OCI-LY7 (cell line): ENCODE measurements at regions not wholly inside any gene's neighbourhood (a gene's known extent, or its start where the extent isn't known, plus 50 kb on each side); places are given as distances from the start of the nearest gene placed in this dataset.
"Not testable (repeated sequence)": the region's sequence is repeated elsewhere in the genome, so short reads cannot be mapped to it uniquely, and the experiment has no call there.

Source experiments
- BruUV-seq: library from RNA; stranded (reverse); fragments of 400-500 nt; replicated peaks from 2 replicates; lab custom pipeline; 2021; lab: Mats Ljungman, UMichigan
- CTCF ChIA-PET: fragments of 300-600 bp; sonication (Branson Sonifier 250); formaldehyde crosslinking; loops from one replicate; lab custom pipeline; 2022; ENCODE audit warnings: antibody characterized with exemption; ENCODE audit not compliant: unreplicated experiment; lab: Charles Lee
- POLR2A ChIA-PET: fragments of 300-600 bp; sonication (Branson Sonifier 250); formaldehyde crosslinking; loops from one replicate; lab custom pipeline; 2022; ENCODE audit warnings: antibody characterized with exemption; lab: Charles Lee
- DNase-seq: peaks from one replicate; pipeline ENCODE4 v3.0.0-alpha.2; 2015; ENCODE audit warnings: low spot score
- H2AFZ ChIP-seq: fragments of 200-600 bp; sonication (generic), shearing (Covaris generic); 2 replicates; pipeline ENCODE4 v1.6.1; 2014; ENCODE audit warnings: mild to moderate bottlenecking, antibody characterized with exemption, low read length, moderate library complexity
- H3K27ac ChIP-seq: fragments of 200-600 bp; sonication (generic); 2 replicates; pipeline ENCODE4 v1.5.1; 2014; ENCODE audit warnings: mixed run types, low read depth, mild to moderate bottlenecking, moderate library complexity, low read length, inconsistent platforms; ENCODE audit not compliant: poor library complexity, severe bottlenecking
- H3K36me3 ChIP-seq: fragments of 200-600 bp; sonication (generic); 2 replicates; pipeline ENCODE4 v1.6.1; 2014; ENCODE audit warnings: mild to moderate bottlenecking, antibody characterized with exemption, low read length, moderate library complexity, mixed read lengths; ENCODE audit not compliant: insufficient read depth
- H3K4me1 ChIP-seq: fragments of 200-600 bp; sonication (generic); 2 replicates; pipeline ENCODE4 v1.5.1; 2014; ENCODE audit warnings: mild to moderate bottlenecking, low read length; ENCODE audit not compliant: insufficient read depth, poor library complexity, severe bottlenecking
- H3K4me2 ChIP-seq: fragments of 200-600 bp; sonication (generic); 2 replicates; pipeline ENCODE4 v1.6.1; 2014; ENCODE audit warnings: mild to moderate bottlenecking, low read length
- H3K4me3 ChIP-seq: fragments of 200-600 bp; sonication (generic); 2 replicates; pipeline ENCODE4 v1.5.1; 2014; ENCODE audit warnings: mild to moderate bottlenecking, low read depth, low read length; ENCODE audit not compliant: poor library complexity, severe bottlenecking
- H3K79me2 ChIP-seq: fragments of 200-600 bp; sonication (generic); 2 replicates; pipeline ENCODE4 v1.6.1; 2016; ENCODE audit warnings: low read depth, mild to moderate bottlenecking, low read length, moderate library complexity, mixed read lengths; ENCODE audit not compliant: insufficient read depth
- H3K9me2 ChIP-seq: fragments of 200-600 bp; sonication (generic); 2 replicates; pipeline ENCODE4 v1.6.1; 2016; ENCODE audit warnings: mild to moderate bottlenecking, low read length, mixed read lengths; ENCODE audit not compliant: insufficient read depth
- H3K9me3 ChIP-seq: fragments of 200-600 bp; sonication (generic); 2 replicates; pipeline ENCODE4 v1.6.1; 2014; ENCODE audit warnings: mild to moderate bottlenecking, mixed run types, low read length, mixed read lengths
- H4K20me1 ChIP-seq: fragments of 200-600 bp; sonication (generic); 2 replicates; pipeline ENCODE4 v1.6.1; 2014; ENCODE audit warnings: mild to moderate bottlenecking, antibody characterized with exemption, low read length, moderate library complexity, mixed read lengths; ENCODE audit not compliant: insufficient read depth
- EZH2phosphoT487 ChIP-seq: fragments of 200-600 bp; sonication (generic); IDR thresholded peaks from 2 replicates; pipeline ENCODE4 v1.6.1; 2018; ENCODE audit warnings: low read depth, borderline replicate concordance, mild to moderate bottlenecking, mixed run types, antibody characterized with exemption, low read length, moderate library complexity, mixed read lengths
- intact Hi-C: fragments of 100-400 bp; cut with micrococcal nuclease; formaldehyde crosslinking; loops from one replicate; pipeline ENCODE4 v1.10.0; 2022; ENCODE audit not compliant: unreplicated experiment
- TF ChIP-seq, protein P1 (sequence below): fragments of 200-600 bp; sonication (generic); conservative IDR thresholded peaks from 2 replicates; pipeline ENCODE4 v1.5.1; 2014; ENCODE audit warnings: mild to moderate bottlenecking, antibody characterized with exemption, low read length, moderate library complexity, mixed read lengths

DNA sequence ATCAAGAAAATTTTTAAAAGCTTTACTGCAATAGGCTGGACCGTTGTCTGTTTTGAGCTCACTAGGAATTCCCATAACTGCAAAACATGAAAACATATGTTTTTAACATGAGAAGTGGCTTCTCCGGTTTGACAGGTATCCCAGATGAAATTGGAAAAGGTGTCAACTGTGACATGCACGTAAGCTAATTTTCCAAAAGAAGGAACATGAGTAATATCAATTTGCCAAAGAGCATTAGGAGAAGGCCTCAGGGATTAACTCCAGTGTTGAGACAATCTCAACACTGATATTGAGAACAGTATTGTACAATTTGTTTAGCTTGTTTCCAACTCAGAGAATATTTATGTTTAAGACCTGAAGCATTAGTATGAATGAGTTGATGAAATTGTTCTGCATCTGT, 215.5 kb upstream of the KCNN2 start:
- intact Hi-C loops, result no loop called here
- no peak for TF ChIP-seq EZH2phosphoT487
- TF ChIP-seq, protein P1, sequence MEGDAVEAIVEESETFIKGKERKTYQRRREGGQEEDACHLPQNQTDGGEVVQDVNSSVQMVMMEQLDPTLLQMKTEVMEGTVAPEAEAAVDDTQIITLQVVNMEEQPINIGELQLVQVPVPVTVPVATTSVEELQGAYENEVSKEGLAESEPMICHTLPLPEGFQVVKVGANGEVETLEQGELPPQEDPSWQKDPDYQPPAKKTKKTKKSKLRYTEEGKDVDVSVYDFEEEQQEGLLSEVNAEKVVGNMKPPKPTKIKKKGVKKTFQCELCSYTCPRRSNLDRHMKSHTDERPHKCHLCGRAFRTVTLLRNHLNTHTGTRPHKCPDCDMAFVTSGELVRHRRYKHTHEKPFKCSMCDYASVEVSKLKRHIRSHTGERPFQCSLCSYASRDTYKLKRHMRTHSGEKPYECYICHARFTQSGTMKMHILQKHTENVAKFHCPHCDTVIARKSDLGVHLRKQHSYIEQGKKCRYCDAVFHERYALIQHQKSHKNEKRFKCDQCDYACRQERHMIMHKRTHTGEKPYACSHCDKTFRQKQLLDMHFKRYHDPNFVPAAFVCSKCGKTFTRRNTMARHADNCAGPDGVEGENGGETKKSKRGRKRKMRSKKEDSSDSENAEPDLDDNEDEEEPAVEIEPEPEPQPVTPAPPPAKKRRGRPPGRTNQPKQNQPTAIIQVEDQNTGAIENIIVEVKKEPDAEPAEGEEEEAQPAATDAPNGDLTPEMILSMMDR, result no peak
- H3K36me3 ChIP-seq, result no peaks in the 10 kb centered on the region
- no peaks in the 10 kb centered on the region for H3K9me2 ChIP-seq
- H3K27ac ChIP-seq, result no peak overlapping the region
- no peak for DNase-seq
- CTCF ChIA-PET, result no interaction called here
- POLR2A ChIA-PET, result interaction anchor here (0.5 to 0.6 kb wide), 2 partner anchors 94 to 687 kb away, joined by 3 to 5 read pairs; no protein-coding TSS in a partner anchor
- H4K20me1 ChIP-seq, result no peaks in the 10 kb centered on the region
- no peaks in the 10 kb centered on the region for H3K9me3 ChIP-seq
- H3K79me2 ChIP-seq, result no peaks in the 10 kb centered on the region
- no peaks in the 10 kb centered on the region for H3K4me1 ChIP-seq
- H3K4me2 ChIP-seq, result no peak overlapping the region
- H3K4me3 ChIP-seq, result no peak overlapping the region
- H2AFZ ChIP-seq, result no peak overlapping the region
- BruUV-seq, result no TSS peak

DNA sequence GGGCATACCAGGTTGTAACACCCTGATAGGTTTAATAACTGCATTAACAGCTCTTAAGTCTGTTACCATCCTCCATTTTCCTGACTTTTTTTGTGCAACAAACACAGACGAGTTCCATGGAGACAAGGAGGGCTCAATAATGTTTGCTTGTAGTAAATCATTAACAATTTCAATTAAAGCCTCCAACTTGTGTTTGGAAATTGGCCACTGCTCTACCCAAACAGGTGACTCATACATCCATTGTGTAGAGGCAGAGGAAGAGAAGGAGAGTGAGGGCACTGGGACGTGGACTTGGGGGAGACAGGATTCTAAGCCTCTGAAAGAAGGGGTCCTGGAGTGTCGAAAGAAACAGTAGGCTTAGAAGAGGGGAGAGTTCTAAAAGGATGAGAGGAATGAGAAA, 213.6 kb upstream of the KCNN2 start:
- Histone ChIP-seq H3K4me3 (no peak overlapping the region), H3K9me3 (no peaks in the 10 kb centered on the region), H3K36me3 (no peaks in the 10 kb centered on the region), H3K4me2 (no peak overlapping the region), H3K9me2 (no peaks in the 10 kb centered on the region), H3K79me2 (no peaks in the 10 kb centered on the region), H4K20me1 (no peaks in the 10 kb centered on the region), H2AFZ (no peak overlapping the region), H3K27ac (no peak overlapping the region), H3K4me1 (no peaks in the 10 kb centered on the region)
- intact Hi-C loops, result no loop called here
- CTCF ChIA-PET, result no interaction called here
- POLR2A ChIA-PET, result no interaction called here
- TF ChIP-seq, protein P1, result no peak
- no peak for DNase-seq
- no TSS peak for BruUV-seq

DNA sequence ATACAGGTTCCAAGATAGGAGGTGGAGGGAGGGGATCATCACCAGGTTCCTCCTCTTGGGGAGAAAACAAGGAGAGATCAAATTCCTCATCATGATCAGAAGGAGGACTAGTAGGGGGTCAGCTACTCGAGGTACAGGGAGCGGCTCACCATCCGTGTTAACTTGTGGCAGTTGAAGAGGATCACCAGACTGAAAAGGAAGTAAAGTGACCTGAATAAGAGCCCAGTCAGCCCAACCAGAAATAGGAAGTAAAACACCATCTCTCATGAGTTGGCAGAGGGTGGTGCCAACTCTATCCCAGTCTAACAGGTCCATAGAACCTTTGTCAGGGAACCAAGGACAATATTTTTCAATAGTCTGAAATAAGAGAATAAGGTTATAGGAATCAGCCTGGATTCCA, 213.1 kb upstream of the KCNN2 start:
- POLR2A ChIA-PET, H2AFZ ChIP-seq, H3K27ac ChIP-seq, CTCF ChIA-PET, H3K4me2 ChIP-seq, H3K36me3 ChIP-seq, DNase-seq, intact Hi-C loops, H3K9me2 ChIP-seq, H3K79me2 ChIP-seq, H4K20me1 ChIP-seq, H3K4me3 ChIP-seq, H3K4me1 ChIP-seq, BruUV-seq, H3K9me3 ChIP-seq: not testable (repeated sequence)
